ENCODE measurements at regions not wholly inside any gene's neighbourhood (a gene's known extent, or its start where the extent isn't known, plus 50 kb on each side); places are given as distances from the start of the nearest gene placed in this dataset.

GRCh38 chr5:86866036-86866435, 248.3 kb downstream of the COX7C start:
- Histone ChIP-seq H3K4me3 (ENCODE audit: low read length) (no peak overlapping the region), H3K4me2 (ENCODE audit: low read length) (peak overlapping the region; percentile 12), H3K36me3 (ENCODE audit: insufficient read depth, low read length) (no peaks in the 10 kb centered on the region), H3K79me2 (replicated peaks; ENCODE audit: insufficient read depth, low read length) (no peaks in the 10 kb centered on the region), H3K9me3 (ENCODE audit: low read length) (no peaks in the 10 kb centered on the region), H3K9me2 (ENCODE audit: insufficient read depth, low read length) (no peaks in the 10 kb centered on the region), H2AFZ (ENCODE audit: low read depth, low read length) (no peak overlapping the region), H3K27me3 (ENCODE audit: insufficient read depth, low read depth, low read length) (no peaks in the 10 kb centered on the region), H3K9ac (ENCODE audit: low read length) (no peak overlapping the region), H3K27ac (ENCODE audit: low read length) (peak overlapping the region; percentile 56), H4K20me1 (ENCODE audit: insufficient read depth) (no peaks in the 10 kb centered on the region), H3F3A (ENCODE audit: insufficient read depth, low read length, poor library complexity, severe bottlenecking) (peaks cover 3% of the 10 kb centered on the region)
- TF ChIP-seq, protein P1, sequence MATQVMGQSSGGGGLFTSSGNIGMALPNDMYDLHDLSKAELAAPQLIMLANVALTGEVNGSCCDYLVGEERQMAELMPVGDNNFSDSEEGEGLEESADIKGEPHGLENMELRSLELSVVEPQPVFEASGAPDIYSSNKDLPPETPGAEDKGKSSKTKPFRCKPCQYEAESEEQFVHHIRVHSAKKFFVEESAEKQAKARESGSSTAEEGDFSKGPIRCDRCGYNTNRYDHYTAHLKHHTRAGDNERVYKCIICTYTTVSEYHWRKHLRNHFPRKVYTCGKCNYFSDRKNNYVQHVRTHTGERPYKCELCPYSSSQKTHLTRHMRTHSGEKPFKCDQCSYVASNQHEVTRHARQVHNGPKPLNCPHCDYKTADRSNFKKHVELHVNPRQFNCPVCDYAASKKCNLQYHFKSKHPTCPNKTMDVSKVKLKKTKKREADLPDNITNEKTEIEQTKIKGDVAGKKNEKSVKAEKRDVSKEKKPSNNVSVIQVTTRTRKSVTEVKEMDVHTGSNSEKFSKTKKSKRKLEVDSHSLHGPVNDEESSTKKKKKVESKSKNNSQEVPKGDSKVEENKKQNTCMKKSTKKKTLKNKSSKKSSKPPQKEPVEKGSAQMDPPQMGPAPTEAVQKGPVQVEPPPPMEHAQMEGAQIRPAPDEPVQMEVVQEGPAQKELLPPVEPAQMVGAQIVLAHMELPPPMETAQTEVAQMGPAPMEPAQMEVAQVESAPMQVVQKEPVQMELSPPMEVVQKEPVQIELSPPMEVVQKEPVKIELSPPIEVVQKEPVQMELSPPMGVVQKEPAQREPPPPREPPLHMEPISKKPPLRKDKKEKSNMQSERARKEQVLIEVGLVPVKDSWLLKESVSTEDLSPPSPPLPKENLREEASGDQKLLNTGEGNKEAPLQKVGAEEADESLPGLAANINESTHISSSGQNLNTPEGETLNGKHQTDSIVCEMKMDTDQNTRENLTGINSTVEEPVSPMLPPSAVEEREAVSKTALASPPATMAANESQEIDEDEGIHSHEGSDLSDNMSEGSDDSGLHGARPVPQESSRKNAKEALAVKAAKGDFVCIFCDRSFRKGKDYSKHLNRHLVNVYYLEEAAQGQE (IDR thresholded peaks at IDR 0.05; ENCODE audit: borderline replicate concordance), result no peak
- no peak for TF ChIP-seq TAF1 (IDR thresholded peaks at IDR 0.05; ENCODE audit: low read depth)
- TF ChIP-seq, protein P2, sequence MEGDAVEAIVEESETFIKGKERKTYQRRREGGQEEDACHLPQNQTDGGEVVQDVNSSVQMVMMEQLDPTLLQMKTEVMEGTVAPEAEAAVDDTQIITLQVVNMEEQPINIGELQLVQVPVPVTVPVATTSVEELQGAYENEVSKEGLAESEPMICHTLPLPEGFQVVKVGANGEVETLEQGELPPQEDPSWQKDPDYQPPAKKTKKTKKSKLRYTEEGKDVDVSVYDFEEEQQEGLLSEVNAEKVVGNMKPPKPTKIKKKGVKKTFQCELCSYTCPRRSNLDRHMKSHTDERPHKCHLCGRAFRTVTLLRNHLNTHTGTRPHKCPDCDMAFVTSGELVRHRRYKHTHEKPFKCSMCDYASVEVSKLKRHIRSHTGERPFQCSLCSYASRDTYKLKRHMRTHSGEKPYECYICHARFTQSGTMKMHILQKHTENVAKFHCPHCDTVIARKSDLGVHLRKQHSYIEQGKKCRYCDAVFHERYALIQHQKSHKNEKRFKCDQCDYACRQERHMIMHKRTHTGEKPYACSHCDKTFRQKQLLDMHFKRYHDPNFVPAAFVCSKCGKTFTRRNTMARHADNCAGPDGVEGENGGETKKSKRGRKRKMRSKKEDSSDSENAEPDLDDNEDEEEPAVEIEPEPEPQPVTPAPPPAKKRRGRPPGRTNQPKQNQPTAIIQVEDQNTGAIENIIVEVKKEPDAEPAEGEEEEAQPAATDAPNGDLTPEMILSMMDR (IDR thresholded peaks at IDR 0.05; ENCODE audit: poor library complexity, severe bottlenecking), result no peak
- TF ChIP-seq EP300 (conservative IDR thresholded peaks at IDR 0.05; ENCODE audit: poor library complexity, severe bottlenecking), result no peak
- TF ChIP-seq POLR2AphosphoS5 (IDR thresholded peaks at IDR 0.05), result no peak
- no peak for TF ChIP-seq EZH2 (IDR thresholded peaks at IDR 0.05; ENCODE audit: borderline replicate concordance, insufficient read depth, low read length, poor library complexity, severe bottlenecking)
- no peak for TF ChIP-seq SMC3 (conservative IDR thresholded peaks at IDR 0.05; ENCODE audit: poor library complexity)
- TF ChIP-seq RAD21 (conservative IDR thresholded peaks at IDR 0.05), result no peak
- TF ChIP-seq MXI1 (conservative IDR thresholded peaks at IDR 0.05; ENCODE audit: poor library complexity, severe bottlenecking), result no peak

DNA sequence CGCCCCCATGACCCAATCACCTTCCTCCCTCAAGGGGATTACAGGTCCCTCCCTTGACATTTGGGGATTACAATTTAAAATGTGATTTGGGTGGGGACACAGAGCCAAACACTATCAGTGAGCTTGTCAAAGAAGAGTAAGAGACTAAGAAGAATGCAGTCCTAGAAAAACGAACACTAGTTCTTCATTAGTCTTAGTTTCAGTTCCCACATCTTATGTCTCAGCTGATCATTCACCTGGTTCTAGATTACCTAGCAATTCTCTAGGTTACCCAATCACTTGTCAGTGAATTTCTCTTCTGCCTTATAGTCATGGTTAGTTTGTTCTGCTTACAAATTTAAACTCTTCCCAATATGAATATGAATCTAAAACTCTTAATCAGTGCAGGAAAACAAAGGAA, 251.5 kb downstream of the COX7C start:
- no peaks in the 10 kb centered on the region for H3K36me3 ChIP-seq (ENCODE audit: insufficient read depth, low read length)
- no peaks in the 10 kb centered on the region for H4K20me1 ChIP-seq (ENCODE audit: insufficient read depth)
- H2AFZ ChIP-seq (ENCODE audit: low read depth, low read length), result no peak overlapping the region
- H3K27me3 ChIP-seq (ENCODE audit: insufficient read depth, low read depth, low read length), result no peaks in the 10 kb centered on the region
- no peaks in the 10 kb centered on the region for H3K9me3 ChIP-seq (ENCODE audit: low read length)
- no peak overlapping the region for H3K27ac ChIP-seq (ENCODE audit: low read length)
- H3K9me2 ChIP-seq (ENCODE audit: insufficient read depth, low read length), result no peaks in the 10 kb centered on the region
- H3K9ac ChIP-seq (ENCODE audit: low read length), result no peak overlapping the region
- H3K79me2 ChIP-seq (replicated peaks; ENCODE audit: insufficient read depth, low read length), result no peaks in the 10 kb centered on the region
- no peak overlapping the region for H3K4me2 ChIP-seq (ENCODE audit: low read length)
- H3F3A ChIP-seq (ENCODE audit: insufficient read depth, low read length, poor library complexity, severe bottlenecking), result no peaks in the 10 kb centered on the region
- no peak overlapping the region for H3K4me3 ChIP-seq (ENCODE audit: low read length)
- no peak for TF ChIP-seq TAF1 (IDR thresholded peaks at IDR 0.05; ENCODE audit: low read depth)
- no peak for TF ChIP-seq SMC3 (conservative IDR thresholded peaks at IDR 0.05; ENCODE audit: poor library complexity)
- no peak for TF ChIP-seq EP300 (conservative IDR thresholded peaks at IDR 0.05; ENCODE audit: poor library complexity, severe bottlenecking)
- no peak for TF ChIP-seq MXI1 (conservative IDR thresholded peaks at IDR 0.05; ENCODE audit: poor library complexity, severe bottlenecking)
- no peak for TF ChIP-seq EZH2 (IDR thresholded peaks at IDR 0.05; ENCODE audit: borderline replicate concordance, insufficient read depth, low read length, poor library complexity, severe bottlenecking)
- TF ChIP-seq POLR2AphosphoS5 (IDR thresholded peaks at IDR 0.05), result no peak
- TF ChIP-seq, protein P1 (IDR thresholded peaks at IDR 0.05; ENCODE audit: borderline replicate concordance), result no peak
- no peak for TF ChIP-seq RAD21 (conservative IDR thresholded peaks at IDR 0.05)
- TF ChIP-seq, protein P2 (IDR thresholded peaks at IDR 0.05; ENCODE audit: poor library complexity, severe bottlenecking), result no peak

All from neural cell (in vitro differentiated cells).